ENCODE measurements at regions not wholly inside any gene's neighbourhood (a gene's known extent, or its start where the extent isn't known, plus 50 kb on each side); places are given as distances from the start of the nearest gene placed in this dataset.
"Not testable (repeated sequence)": the region's sequence is repeated elsewhere in the genome, so short reads cannot be mapped to it uniquely, and the experiment has no call there.

- no peaks in the 10 kb centered on the region for H3K36me3 ChIP-seq (ENCODE audit: insufficient read depth, low read depth, low read length)
- H3K9ac ChIP-seq (ENCODE audit: low read depth, low read length) = no peak overlapping the region
- H3K4me3 ChIP-seq (ENCODE audit: low read length) = no peak overlapping the region
- no peaks in the 10 kb centered on the region; the same call in 1 of the 2 replicates for H3K4me1 ChIP-seq (ENCODE audit: insufficient read depth, low read length)
- no peak overlapping the region for H3K27ac ChIP-seq (ENCODE audit: low read length)
- no peaks in the 10 kb centered on the region for H3K9me3 ChIP-seq (ENCODE audit: insufficient read depth, low read depth, low read length)
- H3K27me3 ChIP-seq (ENCODE audit: insufficient read depth, low read length) = no peaks in the 10 kb centered on the region
Measured at GRCh38 chr6:119728935-119729334, 379.4 kb upstream of the MAN1A1 start.

- no peaks in the 10 kb centered on the region for H3K9me3 ChIP-seq (ENCODE audit: insufficient read depth, low read depth, low read length)
- H3K9ac ChIP-seq (ENCODE audit: low read depth, low read length) = no peak overlapping the region
- no peak overlapping the region for H3K4me3 ChIP-seq (ENCODE audit: low read length)
- no peaks in the 10 kb centered on the region for H3K27me3 ChIP-seq (ENCODE audit: insufficient read depth, low read length)
- H3K27ac ChIP-seq (ENCODE audit: low read length) = no peak overlapping the region
- H3K4me1 ChIP-seq (ENCODE audit: insufficient read depth, low read length) = no peaks in the 10 kb centered on the region; the same call in 1 of the 2 replicates
- H3K36me3 ChIP-seq (ENCODE audit: insufficient read depth, low read depth, low read length) = no peaks in the 10 kb centered on the region
Measured at GRCh38 chr6:119728220-119728750, 378.7 kb upstream of the MAN1A1 start.

GRCh38 chr6:119727504-119728219 lies 378.1 kb upstream of the MAN1A1 start:
- H3K4me3 ChIP-seq (ENCODE audit: low read length) = no peak overlapping the region
- H3K27ac ChIP-seq (ENCODE audit: low read length) = no peak overlapping the region
- no peaks in the 10 kb centered on the region; the same call in 1 of the 2 replicates for H3K4me1 ChIP-seq (ENCODE audit: insufficient read depth, low read length)
- no peaks in the 10 kb centered on the region for H3K9me3 ChIP-seq (ENCODE audit: insufficient read depth, low read depth, low read length)
- H3K27me3 ChIP-seq (ENCODE audit: insufficient read depth, low read length) = no peaks in the 10 kb centered on the region
- H3K36me3 ChIP-seq (ENCODE audit: insufficient read depth, low read depth, low read length) = no peaks in the 10 kb centered on the region
- H3K9ac ChIP-seq (ENCODE audit: low read depth, low read length) = no peak overlapping the region

- H3K27ac ChIP-seq (ENCODE audit: low read length); H3K36me3 ChIP-seq (ENCODE audit: insufficient read depth, low read depth, low read length); H3K4me3 ChIP-seq (ENCODE audit: low read length): not testable (repeated sequence)
Measured at GRCh38 chr6:119726912-119727311, 377.4 kb upstream of the MAN1A1 start.

GRCh38 chr6:119726086-119726485 lies 376.5 kb upstream of the MAN1A1 start:
- H3K27ac ChIP-seq (ENCODE audit: low read length) = no peak overlapping the region
- H3K36me3 ChIP-seq (ENCODE audit: insufficient read depth, low read depth, low read length) = no peaks in the 10 kb centered on the region
- no peak overlapping the region for H3K4me3 ChIP-seq (ENCODE audit: low read length)
- no peaks in the 10 kb centered on the region for H3K9me3 ChIP-seq (ENCODE audit: insufficient read depth, low read depth, low read length)
- no peaks in the 10 kb centered on the region; the same call in 1 of the 2 replicates for H3K4me1 ChIP-seq (ENCODE audit: insufficient read depth, low read length)
- no peaks in the 10 kb centered on the region for H3K27me3 ChIP-seq (ENCODE audit: insufficient read depth, low read length)
- no peak overlapping the region for H3K9ac ChIP-seq (ENCODE audit: low read depth, low read length)

More at GRCh38 chr6:119726912-119727311, 377.4 kb upstream of the MAN1A1 start:
- not testable (repeated sequence) for H3K9ac ChIP-seq (ENCODE audit: low read depth, low read length); H3K27me3 ChIP-seq (ENCODE audit: insufficient read depth, low read length); H3K4me1 ChIP-seq (ENCODE audit: insufficient read depth, low read length); H3K9me3 ChIP-seq (ENCODE audit: insufficient read depth, low read depth, low read length)

GRCh38 chr6:119720160-119720559 lies 370.6 kb upstream of the MAN1A1 start:
- Histone ChIP-seq H3K9ac (ENCODE audit: low read depth, low read length) (no peak overlapping the region), H3K4me1 (ENCODE audit: insufficient read depth, low read length) (no peaks in the 10 kb centered on the region), H3K9me3 (ENCODE audit: insufficient read depth, low read depth, low read length) (no peaks in the 10 kb centered on the region), H3K27ac (ENCODE audit: low read length) (no peak overlapping the region), H3K27me3 (ENCODE audit: insufficient read depth, low read length) (no peaks in the 10 kb centered on the region), H3K4me3 (ENCODE audit: low read length) (no peak overlapping the region), H3K36me3 (ENCODE audit: insufficient read depth, low read depth, low read length) (no peaks in the 10 kb centered on the region)

- H3K36me3 ChIP-seq (ENCODE audit: insufficient read depth, low read depth, low read length) = no peaks in the 10 kb centered on the region
- H3K27ac ChIP-seq (ENCODE audit: low read length) = no peak overlapping the region
- no peaks in the 10 kb centered on the region for H3K27me3 ChIP-seq (ENCODE audit: insufficient read depth, low read length)
- H3K9ac ChIP-seq (ENCODE audit: low read depth, low read length) = no peak overlapping the region
- no peak overlapping the region for H3K4me3 ChIP-seq (ENCODE audit: low read length)
- no peaks in the 10 kb centered on the region for H3K9me3 ChIP-seq (ENCODE audit: insufficient read depth, low read depth, low read length)
- no peaks in the 10 kb centered on the region for H3K4me1 ChIP-seq (ENCODE audit: insufficient read depth, low read length)
Measured at GRCh38 chr6:119717942-119718341, 368.4 kb upstream of the MAN1A1 start.

GRCh38 chr6:119716668-119717270 lies 367.2 kb upstream of the MAN1A1 start:
- Histone ChIP-seq H3K36me3 (ENCODE audit: insufficient read depth, low read depth, low read length) (no peaks in the 10 kb centered on the region), H3K27me3 (ENCODE audit: insufficient read depth, low read length) (no peaks in the 10 kb centered on the region), H3K27ac (ENCODE audit: low read length) (no peak overlapping the region), H3K9me3 (ENCODE audit: insufficient read depth, low read depth, low read length) (no peaks in the 10 kb centered on the region), H3K4me1 (ENCODE audit: insufficient read depth, low read length) (no peaks in the 10 kb centered on the region), H3K4me3 (ENCODE audit: low read length) (no peak overlapping the region), H3K9ac (ENCODE audit: low read depth, low read length) (no peak overlapping the region)

- H3K36me3 ChIP-seq (ENCODE audit: insufficient read depth, low read depth, low read length) = no peaks in the 10 kb centered on the region
- no peaks in the 10 kb centered on the region for H3K4me1 ChIP-seq (ENCODE audit: insufficient read depth, low read length)
- no peak overlapping the region for H3K4me3 ChIP-seq (ENCODE audit: low read length)
- H3K27ac ChIP-seq (ENCODE audit: low read length) = no peak overlapping the region
- no peaks in the 10 kb centered on the region for H3K27me3 ChIP-seq (ENCODE audit: insufficient read depth, low read length)
- H3K9me3 ChIP-seq (ENCODE audit: insufficient read depth, low read depth, low read length) = no peaks in the 10 kb centered on the region
- no peak overlapping the region for H3K9ac ChIP-seq (ENCODE audit: low read depth, low read length)
Measured at GRCh38 chr6:119713903-119714302, 364.3 kb upstream of the MAN1A1 start.

- H3K27me3 ChIP-seq (ENCODE audit: insufficient read depth, low read length) = no peaks in the 10 kb centered on the region
- no peaks in the 10 kb centered on the region for H3K9me3 ChIP-seq (ENCODE audit: insufficient read depth, low read depth, low read length)
- H3K27ac ChIP-seq (ENCODE audit: low read length) = no peak overlapping the region
- no peaks in the 10 kb centered on the region for H3K36me3 ChIP-seq (ENCODE audit: insufficient read depth, low read depth, low read length)
- H3K4me3 ChIP-seq (ENCODE audit: low read length) = no peak overlapping the region
- H3K4me1 ChIP-seq (ENCODE audit: insufficient read depth, low read length) = no peaks in the 10 kb centered on the region
- H3K9ac ChIP-seq (ENCODE audit: low read depth, low read length) = no peak overlapping the region
Measured at GRCh38 chr6:119686644-119687043, 337.1 kb upstream of the MAN1A1 start.

- Histone ChIP-seq H3K9ac (ENCODE audit: low read depth, low read length) (no peak overlapping the region), H3K9me3 (ENCODE audit: insufficient read depth, low read depth, low read length) (no peaks in the 10 kb centered on the region), H3K4me1 (ENCODE audit: insufficient read depth, low read length) (no peaks in the 10 kb centered on the region), H3K36me3 (ENCODE audit: insufficient read depth, low read depth, low read length) (no peaks in the 10 kb centered on the region), H3K27ac (ENCODE audit: low read length) (no peak overlapping the region), H3K27me3 (ENCODE audit: insufficient read depth, low read length) (no peaks in the 10 kb centered on the region), H3K4me3 (ENCODE audit: low read length) (no peak overlapping the region)
Measured at GRCh38 chr6:119686240-119686639, 336.7 kb upstream of the MAN1A1 start.

- Histone ChIP-seq H3K9me3 (ENCODE audit: insufficient read depth, low read depth, low read length) (no peaks in the 10 kb centered on the region), H3K27ac (ENCODE audit: low read length) (no peak overlapping the region), H3K4me3 (ENCODE audit: low read length) (no peak overlapping the region), H3K36me3 (ENCODE audit: insufficient read depth, low read depth, low read length) (no peaks in the 10 kb centered on the region), H3K27me3 (ENCODE audit: insufficient read depth, low read length) (no peaks in the 10 kb centered on the region), H3K4me1 (ENCODE audit: insufficient read depth, low read length) (no peaks in the 10 kb centered on the region), H3K9ac (ENCODE audit: low read depth, low read length) (no peak overlapping the region)
Measured at GRCh38 chr6:119683671-119684070, 334.1 kb upstream of the MAN1A1 start.
